Activated CD4-positive, alpha-beta memory T cell treated with anti-CD3 and anti-CD28 coated beads, Interleukin-2, amount 10 ng/mL, durations not matched to agents 7 days and 5 days (primary cell): ENCODE measurements at regions not wholly inside any gene's neighbourhood (a gene's known extent, or its start where the extent isn't known, plus 50 kb on each side); places are given as distances from the start of the nearest gene placed in this dataset.

Source experiments
- CTCF ChIA-PET: fragments of 350-600 bp; sonication (Branson Sonifier 250); formaldehyde crosslinking; loops from one replicate; lab custom pipeline; 2021; ENCODE audit warnings: antibody characterized with exemption, inconsistent platforms; lab: Charles Lee
- POLR2A ChIA-PET: fragments of 350-600 bp; sonication (Branson Sonifier 250); formaldehyde crosslinking; loops from one replicate; lab custom pipeline; 2021; ENCODE audit warnings: antibody characterized with exemption; lab: Charles Lee
- DNase-seq: peaks from one replicate; pipeline ENCODE4 v3.0.0-alpha.2; 2020
- H3K27ac Mint-ChIP-seq: one replicate; pipeline ENCODE4 v1.8.0; 2021; ENCODE audit warnings: mild to moderate bottlenecking, mixed read lengths
- H3K27me3 Mint-ChIP-seq: one replicate; pipeline ENCODE4 v1.8.0; 2021; ENCODE audit warnings: mixed read lengths
- H3K36me3 Mint-ChIP-seq: one replicate; pipeline ENCODE4 v1.8.0; 2021; ENCODE audit warnings: low read depth, mixed read lengths
- H3K4me1 Mint-ChIP-seq: one replicate; pipeline ENCODE4 v1.8.0; 2021; ENCODE audit warnings: mixed read lengths
- H3K4me3 Mint-ChIP-seq: one replicate; pipeline ENCODE4 v1.8.0; 2021; ENCODE audit warnings: mild to moderate bottlenecking, mixed read lengths
- H3K9me3 Mint-ChIP-seq: one replicate; pipeline ENCODE4 v1.8.0; 2021; ENCODE audit warnings: mixed read lengths

- POLR2A ChIA-PET: no interaction called here
- H3K27me3 Mint-ChIP-seq: no peaks in the 10 kb centered on the region
Observed at GRCh38 chr4:129570326-129570725, 474.4 kb downstream of the C4orf33 start.

GRCh38 chr4:129578336-129578735, 482.4 kb downstream of the C4orf33 start:
- Mint-ChIP-seq H3K4me1 (no peaks in the 10 kb centered on the region), H3K36me3 (no peaks in the 10 kb centered on the region), H3K27me3 (no peaks in the 10 kb centered on the region), H3K9me3 (no peaks in the 10 kb centered on the region), H3K4me3 (no peak overlapping the region), H3K27ac (no peak overlapping the region)
- no peak for DNase-seq
- ChIA-PET POLR2A (no interaction called here), CTCF (no interaction called here)

More at GRCh38 chr4:129570326-129570725, 474.4 kb downstream of the C4orf33 start:
- H3K27ac Mint-ChIP-seq: no peak overlapping the region
- no peak overlapping the region for H3K4me3 Mint-ChIP-seq
- DNase-seq: no peak
- H3K36me3 Mint-ChIP-seq: no peaks in the 10 kb centered on the region
- no peaks in the 10 kb centered on the region for H3K9me3 Mint-ChIP-seq
- no peaks in the 10 kb centered on the region for H3K4me1 Mint-ChIP-seq
- CTCF ChIA-PET: no interaction called here

GRCh38 chr4:129581305-129581704, 485.4 kb downstream of the C4orf33 start:
- ChIA-PET CTCF (no interaction called here), POLR2A (no interaction called here)
- DNase-seq: no peak
- H3K9me3 Mint-ChIP-seq: no peaks in the 10 kb centered on the region
- H3K4me1 Mint-ChIP-seq: no peaks in the 10 kb centered on the region
- H3K27ac Mint-ChIP-seq: no peak overlapping the region
- no peaks in the 10 kb centered on the region for H3K36me3 Mint-ChIP-seq
- H3K4me3 Mint-ChIP-seq: no peak overlapping the region
- H3K27me3 Mint-ChIP-seq: no peaks in the 10 kb centered on the region

GRCh38 chr4:129583868-129584267, 487.9 kb downstream of the C4orf33 start:
- Mint-ChIP-seq H3K36me3 (no peaks in the 10 kb centered on the region), H3K4me1 (no peaks in the 10 kb centered on the region), H3K27ac (no peak overlapping the region), H3K9me3 (no peaks in the 10 kb centered on the region), H3K4me3 (no peak overlapping the region), H3K27me3 (no peaks in the 10 kb centered on the region)
- CTCF ChIA-PET: no interaction called here
- DNase-seq: no peak
- POLR2A ChIA-PET: no interaction called here

- Mint-ChIP-seq H3K27me3 (no peaks in the 10 kb centered on the region), H3K4me3 (no peak overlapping the region), H3K4me1 (no peaks in the 10 kb centered on the region), H3K36me3 (no peaks in the 10 kb centered on the region), H3K9me3 (no peaks in the 10 kb centered on the region), H3K27ac (no peak overlapping the region)
- POLR2A ChIA-PET: no interaction called here
- CTCF ChIA-PET: no interaction called here
- DNase-seq: no peak
Observed at GRCh38 chr4:129598582-129598981, 502.6 kb downstream of the C4orf33 start.

- H3K4me3 Mint-ChIP-seq: no peak overlapping the region
- H3K27ac Mint-ChIP-seq: no peak overlapping the region
- H3K9me3 Mint-ChIP-seq: no peaks in the 10 kb centered on the region
- H3K4me1 Mint-ChIP-seq: no peaks in the 10 kb centered on the region
- ChIA-PET CTCF (no interaction called here), POLR2A (no interaction called here)
- H3K36me3 Mint-ChIP-seq: no peaks in the 10 kb centered on the region
- DNase-seq: no peak
- H3K27me3 Mint-ChIP-seq: no peaks in the 10 kb centered on the region
Observed at GRCh38 chr4:129600898-129601297, 504.9 kb downstream of the C4orf33 start.

GRCh38 chr4:129602447-129602846, 506.5 kb downstream of the C4orf33 start:
- Mint-ChIP-seq H3K27ac (no peak overlapping the region), H3K27me3 (no peaks in the 10 kb centered on the region), H3K4me3 (no peak overlapping the region), H3K36me3 (no peaks in the 10 kb centered on the region), H3K4me1 (no peaks in the 10 kb centered on the region), H3K9me3 (no peaks in the 10 kb centered on the region)
- CTCF ChIA-PET: no interaction called here
- POLR2A ChIA-PET: no interaction called here
- DNase-seq: no peak

GRCh38 chr4:129603241-129603931, 507.4 kb downstream of the C4orf33 start:
- H3K9me3 Mint-ChIP-seq: no peaks in the 10 kb centered on the region
- CTCF ChIA-PET: no interaction called here
- H3K4me3 Mint-ChIP-seq: no peak overlapping the region
- H3K36me3 Mint-ChIP-seq: no peaks in the 10 kb centered on the region
- H3K27me3 Mint-ChIP-seq: no peaks in the 10 kb centered on the region
- no peak for DNase-seq
- no peak overlapping the region for H3K27ac Mint-ChIP-seq
- no peaks in the 10 kb centered on the region for H3K4me1 Mint-ChIP-seq
- POLR2A ChIA-PET: no interaction called here

GRCh38 chr4:129604632-129605255, 508.8 kb downstream of the C4orf33 start:
- Mint-ChIP-seq H3K4me3 (no peak overlapping the region), H3K9me3 (no peaks in the 10 kb centered on the region), H3K36me3 (no peaks in the 10 kb centered on the region), H3K27ac (no peak overlapping the region), H3K27me3 (no peaks in the 10 kb centered on the region), H3K4me1 (no peaks in the 10 kb centered on the region)
- CTCF ChIA-PET: no interaction called here
- DNase-seq: no peak
- POLR2A ChIA-PET: no interaction called here

GRCh38 chr4:129614611-129615010, 518.7 kb downstream of the C4orf33 start:
- Mint-ChIP-seq H3K4me3 (no peak overlapping the region), H3K27me3 (no peaks in the 10 kb centered on the region), H3K9me3 (no peaks in the 10 kb centered on the region), H3K27ac (no peak overlapping the region), H3K4me1 (no peaks in the 10 kb centered on the region), H3K36me3 (no peaks in the 10 kb centered on the region)
- ChIA-PET CTCF (no interaction called here), POLR2A (no interaction called here)
- DNase-seq: no peak

GRCh38 chr4:129622566-129622965, 526.6 kb downstream of the C4orf33 start:
- H3K36me3 Mint-ChIP-seq: no peaks in the 10 kb centered on the region
- no peaks in the 10 kb centered on the region for H3K27me3 Mint-ChIP-seq
- no peaks in the 10 kb centered on the region for H3K4me1 Mint-ChIP-seq
- no peak overlapping the region for H3K4me3 Mint-ChIP-seq
- no peaks in the 10 kb centered on the region for H3K9me3 Mint-ChIP-seq
- ChIA-PET POLR2A (no interaction called here), CTCF (no interaction called here)
- no peak overlapping the region for H3K27ac Mint-ChIP-seq
- DNase-seq: no peak

- no peak for DNase-seq
- H3K27me3 Mint-ChIP-seq: no peaks in the 10 kb centered on the region
- ChIA-PET CTCF (no interaction called here), POLR2A (no interaction called here)
- no peak overlapping the region for H3K4me3 Mint-ChIP-seq
- no peaks in the 10 kb centered on the region for H3K9me3 Mint-ChIP-seq
- no peak overlapping the region for H3K27ac Mint-ChIP-seq
- no peaks in the 10 kb centered on the region for H3K4me1 Mint-ChIP-seq
- no peaks in the 10 kb centered on the region for H3K36me3 Mint-ChIP-seq
Observed at GRCh38 chr4:129623233-129623875, 527.4 kb downstream of the C4orf33 start.

- H3K27ac Mint-ChIP-seq: no peak overlapping the region
- ChIA-PET CTCF (interaction anchor here (1.2 to 3.6 kb wide), 2 partner anchors 279 to 298 kb away, joined by 3 to 31 read pairs; no protein-coding TSS in a partner anchor), POLR2A (no interaction called here)
- no peaks in the 10 kb centered on the region for H3K36me3 Mint-ChIP-seq
- H3K4me1 Mint-ChIP-seq: no peaks in the 10 kb centered on the region
- H3K4me3 Mint-ChIP-seq: no peak overlapping the region
- H3K27me3 Mint-ChIP-seq: no peaks in the 10 kb centered on the region
- H3K9me3 Mint-ChIP-seq: no peaks in the 10 kb centered on the region
- peak; percentile 45 for DNase-seq
Observed at GRCh38 chr4:129641179-129641578, 545.2 kb downstream of the C4orf33 start.
